Type B pancreatic cell (in vitro differentiated cells): ENCODE measurements at regions not wholly inside any gene's neighbourhood (a gene's known extent, or its start where the extent isn't known, plus 50 kb on each side); places are given as distances from the start of the nearest gene placed in this dataset.

ENCODE experiments used
- DNase-seq: peaks from one replicate; pipeline ENCODE4 v3.0.0; 2021; ENCODE audit warnings: mixed read lengths; ENCODE audit not compliant: unreplicated experiment; ENCODE audit errors: extremely low spot score
- H3K27ac Mint-ChIP-seq: 2 replicates; pipeline ENCODE4 v1.8.0; 2021; ENCODE audit warnings: mild to moderate bottlenecking, mixed read lengths
- H3K27me3 Mint-ChIP-seq: 2 replicates; pipeline ENCODE4 v1.8.0; 2021; ENCODE audit warnings: mixed read lengths
- H3K36me3 Mint-ChIP-seq: 2 replicates; pipeline ENCODE4 v1.8.0; 2021; ENCODE audit warnings: mixed read lengths
- H3K4me1 Mint-ChIP-seq: one replicate; pipeline ENCODE4 v1.8.0; 2021; ENCODE audit warnings: mixed read lengths; ENCODE audit not compliant: unreplicated experiment
- H3K4me3 Mint-ChIP-seq: 2 replicates; pipeline ENCODE4 v1.8.0; 2021; ENCODE audit warnings: mild to moderate bottlenecking, mixed read lengths
- H3K9me3 Mint-ChIP-seq: 2 replicates; pipeline ENCODE4 v1.8.0; 2021; ENCODE audit warnings: mixed read lengths
- TF ChIP-seq, protein P1 (sequence below): fragments of 200-600 bp; sonication (generic); conservative IDR thresholded peaks from 2 replicates; pipeline ENCODE4 v1.5.0; 2021; ENCODE audit warnings: antibody characterized with exemption, mild to moderate bottlenecking

DNA sequence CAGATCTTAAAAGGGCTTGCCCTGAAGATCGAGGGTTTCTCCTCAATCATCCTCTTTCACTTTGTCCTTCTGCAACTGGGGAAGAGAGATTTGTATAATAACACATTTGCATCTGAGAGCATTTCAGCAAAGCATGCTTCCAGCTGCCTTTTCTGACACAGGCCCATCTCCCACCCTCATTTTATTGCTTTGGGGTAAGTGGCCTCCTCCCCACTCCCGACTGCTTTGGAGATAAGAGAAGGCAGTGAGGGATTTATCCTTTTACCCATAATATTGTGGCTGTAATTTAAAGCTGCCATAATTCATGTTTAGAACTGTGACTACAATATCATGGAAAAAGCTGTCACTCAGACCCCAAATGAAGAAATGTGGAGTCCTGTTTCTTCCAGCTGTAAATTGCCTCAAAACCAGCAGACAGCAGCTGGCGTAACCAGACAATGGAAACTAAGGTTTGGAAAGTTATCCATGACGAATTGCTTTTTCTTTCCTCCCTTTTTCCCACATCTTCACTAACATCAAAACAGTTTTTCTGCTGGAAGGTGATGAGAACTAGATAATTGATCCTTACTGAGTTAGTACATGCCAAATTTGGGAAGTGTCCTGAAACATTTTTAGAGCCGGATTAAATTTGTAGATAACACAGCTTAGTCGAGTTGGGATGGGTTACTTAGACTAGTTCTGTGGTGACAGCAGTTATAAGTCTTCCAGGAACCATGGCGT, 104.2 kb upstream of the PFN2 start:
- DNase-seq, result no peak
- Mint-ChIP-seq H3K9me3 (peaks cover 10% of the 10 kb centered on the region), H3K27me3 (peaks cover 19% of the 10 kb centered on the region), H3K4me3 (no peak overlapping the region), H3K36me3 (no peaks in the 10 kb centered on the region), H3K4me1 (peaks cover 57% of the 10 kb centered on the region), H3K27ac (no peak overlapping the region)
- TF ChIP-seq, protein P1, sequence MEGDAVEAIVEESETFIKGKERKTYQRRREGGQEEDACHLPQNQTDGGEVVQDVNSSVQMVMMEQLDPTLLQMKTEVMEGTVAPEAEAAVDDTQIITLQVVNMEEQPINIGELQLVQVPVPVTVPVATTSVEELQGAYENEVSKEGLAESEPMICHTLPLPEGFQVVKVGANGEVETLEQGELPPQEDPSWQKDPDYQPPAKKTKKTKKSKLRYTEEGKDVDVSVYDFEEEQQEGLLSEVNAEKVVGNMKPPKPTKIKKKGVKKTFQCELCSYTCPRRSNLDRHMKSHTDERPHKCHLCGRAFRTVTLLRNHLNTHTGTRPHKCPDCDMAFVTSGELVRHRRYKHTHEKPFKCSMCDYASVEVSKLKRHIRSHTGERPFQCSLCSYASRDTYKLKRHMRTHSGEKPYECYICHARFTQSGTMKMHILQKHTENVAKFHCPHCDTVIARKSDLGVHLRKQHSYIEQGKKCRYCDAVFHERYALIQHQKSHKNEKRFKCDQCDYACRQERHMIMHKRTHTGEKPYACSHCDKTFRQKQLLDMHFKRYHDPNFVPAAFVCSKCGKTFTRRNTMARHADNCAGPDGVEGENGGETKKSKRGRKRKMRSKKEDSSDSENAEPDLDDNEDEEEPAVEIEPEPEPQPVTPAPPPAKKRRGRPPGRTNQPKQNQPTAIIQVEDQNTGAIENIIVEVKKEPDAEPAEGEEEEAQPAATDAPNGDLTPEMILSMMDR, result no peak

DNA sequence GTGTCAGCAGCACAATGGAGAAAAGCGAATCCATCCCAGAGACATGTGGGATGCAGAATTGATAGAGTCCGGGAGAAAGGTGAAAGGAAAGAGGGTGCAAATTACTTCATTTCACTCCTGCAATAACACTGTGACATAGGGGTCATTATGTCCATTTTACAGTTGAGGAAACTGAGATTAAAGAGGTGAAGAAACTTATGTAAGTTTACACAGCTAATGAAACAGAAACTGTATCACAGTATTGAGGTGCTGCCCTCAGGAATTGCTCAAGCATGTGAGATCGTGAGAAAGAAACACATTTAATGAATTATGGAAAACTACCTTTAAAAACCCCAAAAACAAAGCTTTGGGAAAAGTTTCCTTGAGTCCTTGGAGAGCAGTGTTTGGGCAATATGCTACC, 103.6 kb upstream of the PFN2 start:
- no peak overlapping the region for H3K4me3 Mint-ChIP-seq
- no peak for DNase-seq
- H3K9me3 Mint-ChIP-seq, result peaks cover 10% of the 10 kb centered on the region
- H3K27me3 Mint-ChIP-seq, result peaks cover 21% of the 10 kb centered on the region
- TF ChIP-seq, protein P1, result no peak
- no peak overlapping the region for H3K27ac Mint-ChIP-seq
- H3K36me3 Mint-ChIP-seq, result no peaks in the 10 kb centered on the region
- H3K4me1 Mint-ChIP-seq, result peaks cover 52% of the 10 kb centered on the region

DNA sequence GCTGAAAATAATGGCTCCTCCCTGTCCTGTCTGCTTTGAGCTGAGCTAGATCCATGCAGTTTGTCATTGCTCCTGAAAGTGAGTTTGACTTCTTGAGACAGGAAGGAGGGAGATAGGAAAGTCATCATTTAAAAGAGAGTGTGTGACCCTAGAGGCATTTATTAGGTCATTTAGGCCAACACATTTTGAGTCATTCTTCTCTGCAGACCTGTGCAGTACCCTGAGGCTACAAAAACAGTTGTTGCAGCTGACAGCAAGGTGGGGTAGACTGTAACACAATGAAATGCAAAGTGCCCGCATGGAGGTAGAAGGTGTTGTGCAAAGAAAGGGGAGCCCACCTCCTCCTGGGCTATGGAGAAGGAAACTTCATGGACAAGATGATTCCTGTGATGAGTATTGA, 102.8 kb upstream of the PFN2 start:
- peak overlapping the region; percentile 8 for H3K4me3 Mint-ChIP-seq
- TF ChIP-seq, protein P1, result no peak
- H3K36me3 Mint-ChIP-seq, result no peaks in the 10 kb centered on the region
- H3K27ac Mint-ChIP-seq, result no peak overlapping the region
- peaks cover 10% of the 10 kb centered on the region for H3K9me3 Mint-ChIP-seq
- peaks cover 45% of the 10 kb centered on the region for H3K4me1 Mint-ChIP-seq
- peaks cover 22% of the 10 kb centered on the region for H3K27me3 Mint-ChIP-seq
- no peak for DNase-seq

DNA sequence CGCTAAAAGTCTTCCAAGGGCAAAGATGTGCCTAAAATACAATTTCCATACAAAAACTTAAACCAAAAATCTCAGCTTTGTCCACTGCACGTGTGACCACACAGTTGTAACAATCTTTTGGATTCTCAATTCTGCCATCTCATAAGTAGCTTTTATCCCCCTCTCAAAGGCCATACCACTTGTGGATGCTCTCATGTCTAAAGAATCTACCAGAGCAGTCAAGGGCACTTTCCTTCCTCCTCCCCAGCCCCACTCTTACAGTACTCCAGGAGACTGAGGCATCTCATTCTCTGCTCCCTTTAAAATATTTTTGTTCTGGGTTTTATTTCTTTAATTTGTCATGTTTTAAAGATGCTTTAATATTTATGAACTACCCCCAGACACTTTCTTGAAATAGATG, 102.3 kb upstream of the PFN2 start:
- H3K4me1 Mint-ChIP-seq, result peaks cover 45% of the 10 kb centered on the region
- no peaks in the 10 kb centered on the region for H3K36me3 Mint-ChIP-seq
- H3K9me3 Mint-ChIP-seq, result peaks cover 10% of the 10 kb centered on the region
- H3K4me3 Mint-ChIP-seq, result peak overlapping the region; percentile 22
- no peak overlapping the region for H3K27ac Mint-ChIP-seq
- DNase-seq, result no peak
- peaks cover 22% of the 10 kb centered on the region for H3K27me3 Mint-ChIP-seq
- TF ChIP-seq, protein P1, result no peak

DNA sequence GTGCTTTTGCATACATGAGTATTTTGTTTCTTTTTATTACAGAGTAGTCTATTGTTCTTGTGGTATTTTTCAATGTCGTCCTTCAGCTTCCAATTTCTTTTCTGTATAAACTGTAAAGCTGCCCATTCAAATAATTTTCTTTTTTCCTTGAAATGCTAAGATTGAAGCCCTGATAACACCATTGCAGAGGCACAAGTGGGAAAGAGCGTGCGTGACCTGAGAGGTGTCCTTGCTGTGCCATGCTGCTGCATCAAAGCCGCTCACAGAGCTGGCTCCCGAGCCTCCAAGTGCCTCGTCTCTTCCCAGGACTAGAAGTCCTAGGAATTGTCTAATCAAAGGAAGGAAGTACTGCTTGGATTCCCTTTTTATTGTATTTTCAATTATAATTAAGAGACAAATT, 101.9 kb upstream of the PFN2 start:
- Mint-ChIP-seq H3K4me3 (no peak overlapping the region), H3K27me3 (peaks cover 26% of the 10 kb centered on the region), H3K27ac (no peak overlapping the region), H3K9me3 (peaks cover 10% of the 10 kb centered on the region), H3K4me1 (peaks cover 45% of the 10 kb centered on the region), H3K36me3 (no peaks in the 10 kb centered on the region)
- TF ChIP-seq, protein P1, result no peak
- no peak for DNase-seq

DNA sequence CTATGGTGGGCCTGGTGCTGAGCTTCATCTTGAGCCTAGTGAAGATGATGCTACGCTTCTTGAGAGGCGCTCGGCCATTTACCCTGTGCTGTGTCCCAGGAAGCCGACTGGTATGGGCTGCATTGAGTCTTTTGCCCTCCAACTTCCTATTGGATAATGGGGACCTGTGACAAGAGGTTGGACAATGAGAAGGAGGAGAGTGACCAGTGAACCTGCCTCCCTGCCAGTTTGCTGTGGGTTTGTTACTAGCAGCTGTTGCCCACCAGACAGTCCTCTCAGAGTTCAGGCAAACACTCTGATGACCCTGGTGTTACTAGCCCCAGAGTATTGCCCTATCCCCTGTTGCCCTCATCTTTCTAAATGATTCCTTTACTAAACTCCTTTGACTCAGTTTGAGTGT, 99.6 kb upstream of the PFN2 start:
- Mint-ChIP-seq H3K27me3 (peaks cover 33% of the 10 kb centered on the region), H3K4me1 (peaks cover 43% of the 10 kb centered on the region), H3K9me3 (peaks cover 6% of the 10 kb centered on the region), H3K27ac (no peak overlapping the region), H3K36me3 (no peaks in the 10 kb centered on the region), H3K4me3 (no peak overlapping the region)
- TF ChIP-seq, protein P1, result no peak
- DNase-seq, result no peak
